H1 (cell line): ENCODE measurements at regions not wholly inside any gene's neighbourhood (a gene's known extent, or its start where the extent isn't known, plus 50 kb on each side); places are given as distances from the start of the nearest gene placed in this dataset.

ENCODE experiments used
- CTCF ChIA-PET: fragments of 300-600 bp; sonication (Branson Sonifier 250); formaldehyde crosslinking; loops from one replicate; lab custom pipeline; 2021; ENCODE audit not compliant: partially characterized antibody; lab: Charles Lee
- POLR2A ChIA-PET: fragments of 300-600 bp; sonication (Branson Sonifier 250); formaldehyde crosslinking; loops from one replicate; lab custom pipeline; 2021; ENCODE audit warnings: inconsistent platforms; ENCODE audit not compliant: partially characterized antibody; lab: Charles Lee
- DNase-seq, 2 experiments: peaks; one replicate each; pipeline versions ENCODE4 v3.0.0 to v3.0.0-alpha.2; 2010 to 2022; ENCODE audit warnings: low spot score in 2 of 2, low read depth in 1 of 2, mixed read lengths in 1 of 2
- FAIRE-seq: peaks from 2 replicates; lab custom pipeline; 2011; peaks lifted over from hg19 to GRCh38; lab: Jason Lieb, UNC
- H2AFZ ChIP-seq: 2 replicates; pipeline ENCODE4 v1.8.1; 2012; ENCODE audit warnings: low read length, inconsistent platforms
- H2AK5ac ChIP-seq: 2 replicates; pipeline ENCODE4 v1.6.1; 2013; ENCODE audit warnings: low read depth, low read length
- H2BK120ac ChIP-seq: replicated peaks from 2 replicates; pipeline ENCODE3; 2013; ENCODE audit warnings: low read depth, low read length, inconsistent platforms
- H2BK12ac ChIP-seq: 2 replicates; pipeline ENCODE4 v1.6.1; 2013; ENCODE audit warnings: low read depth, low read length
- H2BK15ac ChIP-seq: 2 replicates; pipeline ENCODE4 v1.6.1; 2013; ENCODE audit warnings: low read length
- H2BK20ac ChIP-seq: 2 replicates; pipeline ENCODE4 v1.6.1; 2013; ENCODE audit warnings: low read length
- H2BK5ac ChIP-seq: 2 replicates; pipeline ENCODE4 v1.6.1; 2013; ENCODE audit warnings: low read depth, low read length
- H3K14ac ChIP-seq: 2 replicates; pipeline ENCODE4 v1.6.1; 2013; ENCODE audit warnings: inconsistent platforms; ENCODE audit not compliant: insufficient read length
- H3K18ac ChIP-seq: 2 replicates; pipeline ENCODE4 v1.6.1; 2013; ENCODE audit warnings: low read length; ENCODE audit errors: extremely low read depth
- H3K23ac ChIP-seq: 2 replicates; pipeline ENCODE4 v1.6.1; 2013; ENCODE audit warnings: inconsistent platforms; ENCODE audit not compliant: insufficient read length
- H3K23me2 ChIP-seq: 2 replicates; pipeline ENCODE4 v1.6.1; 2013; ENCODE audit warnings: low read depth, low read length
- H3K27ac ChIP-seq: 2 replicates; pipeline ENCODE4 v1.6.1; 2011; ENCODE audit warnings: low read depth, low read length, inconsistent platforms
- H3K27me3 ChIP-seq, 4 experiments: replicated peaks in 1 of 4; 1 replicate in 1 of 4; 2 replicates in 3 of 4; pipeline versions ENCODE4 v1.6.1 to v1.8.1; 2011 to 2013; ENCODE audit warnings: low read length in 3 of 4, mild to moderate bottlenecking in 3 of 4, inconsistent platforms in 2 of 4, mixed read lengths in 2 of 4, moderate library complexity in 1 of 4; ENCODE audit not compliant: control insufficient read depth in 3 of 4, insufficient read depth in 3 of 4; ENCODE audit errors: extremely low read depth in 1 of 4
- H3K36me3 ChIP-seq, 4 experiments: 2 replicates each; pipeline versions ENCODE4 v1.6.1 to v1.8.1; 2011 to 2013; ENCODE audit warnings: mild to moderate bottlenecking in 4 of 4, low read length in 3 of 4, moderate library complexity in 2 of 4, control low read depth in 1 of 4, inconsistent platforms in 1 of 4; ENCODE audit not compliant: insufficient read depth in 4 of 4, control insufficient read depth in 2 of 4
- H3K4ac ChIP-seq: replicated peaks from 2 replicates; pipeline ENCODE3; 2013; ENCODE audit warnings: low read length, low read depth, mixed read lengths, inconsistent platforms; ENCODE audit not compliant: insufficient read length
- H3K4me1 ChIP-seq, 4 experiments: replicated peaks in 1 of 4; 1 replicate in 1 of 4; 2 replicates in 3 of 4; pipeline versions ENCODE4 v1.6.1 to v1.8.1; 2011 to 2013; ENCODE audit warnings: low read length in 3 of 4, inconsistent platforms in 2 of 4, mixed read lengths in 1 of 4; ENCODE audit not compliant: insufficient read depth in 4 of 4, control insufficient read depth in 3 of 4
- H3K4me2 ChIP-seq, 2 experiments: 2 replicates each; pipeline versions ENCODE4 v1.6.1 to v1.8.1; 2011 to 2013; ENCODE audit warnings: low read depth in 2 of 2, low read length in 2 of 2, control low read depth in 1 of 2, inconsistent platforms in 1 of 2, mild to moderate bottlenecking in 1 of 2; ENCODE audit not compliant: insufficient read depth in 1 of 2
- H3K4me3 ChIP-seq, 4 experiments: fragments of 200-600, 300-600 bp in 1 of 4; sonication (generic), shearing (Covaris generic), sonication (Bioruptor Twin) in 1 of 4; 2 replicates each; pipeline versions ENCODE4 v1.5.1 to v1.8.1; 2011 to 2016; ENCODE audit warnings: low read length in 4 of 4, low read depth in 3 of 4, control low read depth in 2 of 4, inconsistent platforms in 2 of 4, mild to moderate bottlenecking in 2 of 4, mixed read lengths in 1 of 4, moderate library complexity in 1 of 4; ENCODE audit not compliant: insufficient read depth in 2 of 4; ENCODE audit errors: extremely low read depth in 1 of 4
- H3K56ac ChIP-seq: replicated peaks from 2 replicates; pipeline ENCODE3; 2013; ENCODE audit warnings: low read depth, mild to moderate bottlenecking, mixed read lengths, low read length, inconsistent platforms; ENCODE audit not compliant: insufficient read length
- H3K79me1 ChIP-seq: 2 replicates; pipeline ENCODE4 v1.6.1; 2013; ENCODE audit warnings: low read depth, low read length, control low read depth
- H3K79me2 ChIP-seq, 2 experiments: 2 replicates each; pipeline versions ENCODE4 v1.6.1 to v1.8.1; 2012 to 2013; ENCODE audit warnings: low read length in 2 of 2, mild to moderate bottlenecking in 2 of 2, inconsistent platforms in 1 of 2; ENCODE audit not compliant: insufficient read depth in 2 of 2, control insufficient read depth in 1 of 2
- H3K9ac ChIP-seq, 4 experiments: replicated peaks in 1 of 4; 1 replicate in 1 of 4; 2 replicates in 3 of 4; pipeline versions ENCODE4 v1.6.1 to v1.8.1; 2011 to 2013; ENCODE audit warnings: low read depth in 3 of 4, low read length in 3 of 4, control low read depth in 2 of 4, mild to moderate bottlenecking in 2 of 4, moderate library complexity in 2 of 4, inconsistent platforms in 1 of 4; ENCODE audit errors: extremely low read depth in 1 of 4
- H3K9me3 ChIP-seq, 2 experiments: 2 replicates each; pipeline versions ENCODE4 v1.6.1 to v1.8.1; 2012 to 2013; ENCODE audit warnings: mild to moderate bottlenecking in 2 of 2, moderate library complexity in 2 of 2, control low read depth in 1 of 2, inconsistent platforms in 1 of 2, low read depth in 1 of 2, low read length in 1 of 2, mixed read lengths in 1 of 2; ENCODE audit not compliant: insufficient read depth in 2 of 2
- H4K20me1 ChIP-seq, 2 experiments: replicated peaks in 1 of 2; 2 replicates each; pipeline versions ENCODE3 to v1.8.1; 2011 to 2013; ENCODE audit warnings: inconsistent platforms in 2 of 2, low read length in 2 of 2, mild to moderate bottlenecking in 1 of 2; ENCODE audit not compliant: insufficient read depth in 2 of 2, control insufficient read depth in 1 of 2
- H4K5ac ChIP-seq: 2 replicates; pipeline ENCODE4 v1.6.1; 2013; ENCODE audit warnings: low read length, low read depth, mixed read lengths, inconsistent platforms; ENCODE audit not compliant: insufficient read length
- H4K8ac ChIP-seq: 2 replicates; pipeline ENCODE4 v1.8.0; 2013; ENCODE audit warnings: mild to moderate bottlenecking, moderate library complexity, low read length, inconsistent platforms; ENCODE audit not compliant: insufficient read depth; ENCODE audit errors: extremely low read depth
- H4K91ac ChIP-seq: replicated peaks from 2 replicates; pipeline ENCODE3; 2013; ENCODE audit warnings: low read length, mixed read lengths, inconsistent platforms; ENCODE audit not compliant: insufficient read length
- ASH2L ChIP-seq: fragments of 200-600, 300-600 bp; sonication (generic); IDR thresholded peaks from one replicate; pipeline ENCODE4 v1.7.1; 2017; ENCODE audit warnings: low read length
- ATF3 ChIP-seq: IDR thresholded peaks from 2 replicates; pipeline ENCODE4 v1.6.1; 2011; ENCODE audit warnings: low read depth, mild to moderate bottlenecking, low read length; ENCODE audit not compliant: insufficient read depth
- CEBPB ChIP-seq: IDR thresholded peaks from 2 replicates; pipeline ENCODE4 v1.6.1; 2012; ENCODE audit warnings: low read depth, low read length
- CREB1 ChIP-seq: IDR thresholded peaks from 2 replicates; pipeline ENCODE4 v1.6.1; 2012; ENCODE audit warnings: inconsistent platforms
- KDM4A ChIP-seq: IDR thresholded peaks from one replicate; pipeline ENCODE4 v1.7.1; 2012; ENCODE audit warnings: low read depth, mild to moderate bottlenecking, moderate library complexity, low read length, inconsistent platforms; ENCODE audit not compliant: severe bottlenecking
- MAX ChIP-seq: IDR thresholded peaks from 2 replicates; pipeline ENCODE4 v1.6.1; 2012; ENCODE audit warnings: inconsistent platforms
- RNF2 ChIP-seq: fragments of 200-900, 300-1000 bp; sonication (generic); IDR thresholded peaks from 2 replicates; pipeline ENCODE4 v1.7.1; 2016; ENCODE audit warnings: borderline replicate concordance, low read depth, mild to moderate bottlenecking, antibody characterized with exemption, low read length; ENCODE audit not compliant: poor library complexity, severe bottlenecking; ENCODE audit errors: missing control alignments
- WGBS, 2 experiments: shearing (Covaris generic) in 1 of 2; methylation state at CpG; one replicate each; pipeline versions ENCODE4 v1.1.6 to v1.1.7; 2013 to 2015; ENCODE audit warnings: low lambda C conversion rate in 2 of 2, mixed read lengths in 2 of 2, inconsistent platforms in 1 of 2, low coverage in 1 of 2, missing lambda C conversion rate in 1 of 2; ENCODE audit not compliant: insufficient replicate concordance in 2 of 2, insufficient coverage in 1 of 2, insufficient read length in 1 of 2; ENCODE audit errors: extremely low coverage in 1 of 2, missing lambda C conversion rate in 1 of 2; 5-methylcytosine and 5-hydroxymethylcytosine counted together

GRCh38 chr9:94479757-94480156 lies 75.1 kb upstream of the PCAT7 start:
- WGBS, 2 experiments = 93% methylated on average over 6 of the region's 9 CpGs; no CpG with 5 or more reads in 1 of the 2 experiments
- no peak overlapping the region for H4K91ac ChIP-seq
- H3K4ac ChIP-seq = no peak overlapping the region
- H2BK15ac ChIP-seq = no peak overlapping the region
- H3K56ac ChIP-seq = no peak overlapping the region
- H3K27ac ChIP-seq = no peak overlapping the region; the same call in 1 of the 2 replicates
- CTCF ChIA-PET = no interaction called here
- no peak overlapping the region for H2BK20ac ChIP-seq
- H3K23me2 ChIP-seq = no peaks in the 10 kb centered on the region
- no peak overlapping the region for H3K4me3 ChIP-seq
- no peak overlapping the region for H2BK12ac ChIP-seq
- peak overlapping the region; percentile 51; the same call in 1 of the 2 replicates for H4K8ac ChIP-seq
- DNase-seq = no peak
- H2AK5ac ChIP-seq = no peak overlapping the region
- TF ChIP-seq RNF2 = no peak
- no peak for TF ChIP-seq MAX
- TF ChIP-seq KDM4A = no peak
- no peak for TF ChIP-seq CREB1
- no peak for TF ChIP-seq CEBPB
- TF ChIP-seq ATF3 = no peak
- TF ChIP-seq ASH2L = no peak
- POLR2A ChIA-PET = interaction anchor here (0.6 kb wide), 1 partner anchor 1184 kb away, joined by 4 read pairs; no protein-coding TSS in a partner anchor
- no peaks in the 10 kb centered on the region for H3K36me3 ChIP-seq
- no peak overlapping the region for H3K23ac ChIP-seq
- H3K18ac ChIP-seq = no peak overlapping the region
- no peaks in the 10 kb centered on the region; a peak in 1 of 4 replicates for H3K9me3 ChIP-seq
- no peak for FAIRE-seq
- no peak overlapping the region for H2AFZ ChIP-seq
- no peaks in the 10 kb centered on the region for H3K27me3 ChIP-seq
- H3K4me1 ChIP-seq = no peaks in the 10 kb centered on the region
- no peak overlapping the region for H3K9ac ChIP-seq
- no peak overlapping the region for H3K14ac ChIP-seq
- no peaks in the 10 kb centered on the region for H3K79me2 ChIP-seq
- no peak overlapping the region for H2BK120ac ChIP-seq
- no peak overlapping the region for H3K4me2 ChIP-seq
- H4K5ac ChIP-seq = no peak overlapping the region
- no peaks in the 10 kb centered on the region for H3K79me1 ChIP-seq
- H2BK5ac ChIP-seq = no peak overlapping the region
- no peaks in the 10 kb centered on the region for H4K20me1 ChIP-seq
